Cardiac fibroblast (primary cell): ENCODE measurements at regions not wholly inside any gene's neighbourhood (a gene's known extent, or its start where the extent isn't known, plus 50 kb on each side); places are given as distances from the start of the nearest gene placed in this dataset.

Experiments used
- DNase-seq, 2 donors: peaks; one replicate each; pipeline versions ENCODE4 v3.0.0 to v3.0.0-alpha.2; 2010; ENCODE audit warnings: low read depth in 2 of 2
- H3K4me3 ChIP-seq, 2 donors: replicated peaks in 1 of 2; 1 replicate in 1 of 2; 2 replicates in 1 of 2; pipeline ENCODE4 v1.5.1; 2011; ENCODE audit warnings: low read depth in 2 of 2, low read length in 2 of 2, mild to moderate bottlenecking in 2 of 2, moderate library complexity in 1 of 2
- TF ChIP-seq, protein P1 (sequence below): IDR thresholded peaks from one replicate; pipeline ENCODE4 v1.5.1; 2011; ENCODE audit warnings: low read depth, mild to moderate bottlenecking, low read length, inconsistent platforms

DNA sequence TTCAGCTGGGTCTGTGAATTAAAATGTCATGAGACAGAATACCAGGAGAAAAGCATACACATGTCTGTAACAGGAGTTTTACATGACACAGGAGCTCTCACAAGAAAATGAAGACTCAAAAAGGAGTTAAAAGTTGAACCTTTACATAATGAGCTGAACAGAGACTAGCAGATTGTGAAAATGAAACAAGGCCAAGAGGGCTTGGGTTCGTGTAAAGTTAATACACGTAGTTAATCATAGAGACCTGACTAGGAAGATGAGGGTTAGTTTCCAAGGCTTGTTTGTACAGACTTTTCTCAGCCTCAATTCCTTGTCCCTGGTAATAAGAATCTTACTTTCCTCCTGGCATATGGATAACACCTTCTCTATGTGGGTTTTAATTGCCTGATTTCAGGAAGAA is 1294.0 kb downstream of the MAT2B start:
- no peak overlapping the region for H3K4me3 ChIP-seq
- DNase-seq: no peak
- TF ChIP-seq, protein P1, sequence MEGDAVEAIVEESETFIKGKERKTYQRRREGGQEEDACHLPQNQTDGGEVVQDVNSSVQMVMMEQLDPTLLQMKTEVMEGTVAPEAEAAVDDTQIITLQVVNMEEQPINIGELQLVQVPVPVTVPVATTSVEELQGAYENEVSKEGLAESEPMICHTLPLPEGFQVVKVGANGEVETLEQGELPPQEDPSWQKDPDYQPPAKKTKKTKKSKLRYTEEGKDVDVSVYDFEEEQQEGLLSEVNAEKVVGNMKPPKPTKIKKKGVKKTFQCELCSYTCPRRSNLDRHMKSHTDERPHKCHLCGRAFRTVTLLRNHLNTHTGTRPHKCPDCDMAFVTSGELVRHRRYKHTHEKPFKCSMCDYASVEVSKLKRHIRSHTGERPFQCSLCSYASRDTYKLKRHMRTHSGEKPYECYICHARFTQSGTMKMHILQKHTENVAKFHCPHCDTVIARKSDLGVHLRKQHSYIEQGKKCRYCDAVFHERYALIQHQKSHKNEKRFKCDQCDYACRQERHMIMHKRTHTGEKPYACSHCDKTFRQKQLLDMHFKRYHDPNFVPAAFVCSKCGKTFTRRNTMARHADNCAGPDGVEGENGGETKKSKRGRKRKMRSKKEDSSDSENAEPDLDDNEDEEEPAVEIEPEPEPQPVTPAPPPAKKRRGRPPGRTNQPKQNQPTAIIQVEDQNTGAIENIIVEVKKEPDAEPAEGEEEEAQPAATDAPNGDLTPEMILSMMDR: no peak

DNA sequence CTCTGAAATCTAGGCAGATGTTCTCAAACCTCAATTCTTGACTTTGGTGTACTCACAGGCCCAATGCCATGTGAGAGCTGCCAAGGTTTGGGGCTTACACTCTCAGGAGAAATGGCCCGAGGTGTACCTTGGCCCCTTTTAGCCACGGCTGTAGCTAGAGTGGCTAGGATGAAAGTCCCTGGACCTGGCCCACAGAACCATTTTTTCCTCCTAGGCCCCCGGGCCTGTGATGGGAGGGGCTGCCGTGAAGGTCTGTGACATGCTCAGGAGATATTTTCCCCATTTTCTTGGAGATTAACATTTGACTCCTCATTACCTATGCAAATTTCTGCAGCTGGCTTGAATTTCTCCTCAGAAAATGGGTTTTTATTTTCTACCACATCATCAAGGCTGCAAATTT is 1296.5 kb downstream of the MAT2B start:
- TF ChIP-seq, protein P1: no peak
- DNase-seq: no peak

DNA sequence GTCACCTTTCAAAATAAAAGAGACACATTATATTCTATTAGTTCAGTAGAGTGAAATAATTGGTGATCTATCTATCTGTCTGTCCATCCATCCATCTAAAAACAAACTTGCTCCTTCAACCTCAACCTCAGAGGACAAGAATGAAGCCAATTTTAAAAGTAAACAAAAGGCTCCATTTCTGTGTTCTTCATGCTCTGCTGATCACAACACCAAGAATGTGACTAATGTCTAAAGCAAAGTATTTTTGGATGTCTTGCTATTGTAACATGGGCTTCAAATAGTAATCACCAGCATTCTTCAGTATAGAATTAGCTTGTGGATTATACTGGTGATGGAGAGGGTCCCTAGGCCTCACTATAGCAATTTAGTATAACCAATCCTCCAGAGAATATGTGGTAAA is 1304.4 kb downstream of the MAT2B start:
- DNase-seq: no peak
- H3K4me3 ChIP-seq: no peak overlapping the region
- TF ChIP-seq, protein P1: no peak

More for the DNA sequence above, 1296.5 kb downstream of the MAT2B start:
- H3K4me3 ChIP-seq: no peak overlapping the region

- DNase-seq: no peak
- TF ChIP-seq, protein P1: no peak
- no peak overlapping the region for H3K4me3 ChIP-seq
Observed at GRCh38 chr5:164818445-164818844, 1313.0 kb downstream of the MAT2B start.

DNA sequence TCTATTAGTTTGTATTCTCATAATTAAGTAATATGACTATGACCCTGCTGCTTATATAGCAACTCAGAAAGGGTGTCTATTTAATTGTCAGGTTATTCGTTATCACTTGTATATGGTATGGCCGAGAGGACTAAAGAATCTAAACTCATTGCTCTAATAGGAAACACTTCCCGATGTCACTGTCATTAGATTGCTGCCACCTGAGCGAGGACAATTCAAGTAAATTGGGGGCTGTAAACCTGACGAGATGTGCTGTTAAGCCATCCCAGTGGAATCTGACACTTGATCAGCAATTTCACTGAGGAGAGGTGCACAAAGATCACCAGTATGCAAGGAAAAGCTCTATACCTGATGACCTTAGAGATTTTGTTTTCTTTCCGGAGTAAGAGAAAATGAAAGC is 1319.3 kb downstream of the MAT2B start:
- no peak for DNase-seq
- TF ChIP-seq, protein P1: no peak
- H3K4me3 ChIP-seq: no peak overlapping the region

DNA sequence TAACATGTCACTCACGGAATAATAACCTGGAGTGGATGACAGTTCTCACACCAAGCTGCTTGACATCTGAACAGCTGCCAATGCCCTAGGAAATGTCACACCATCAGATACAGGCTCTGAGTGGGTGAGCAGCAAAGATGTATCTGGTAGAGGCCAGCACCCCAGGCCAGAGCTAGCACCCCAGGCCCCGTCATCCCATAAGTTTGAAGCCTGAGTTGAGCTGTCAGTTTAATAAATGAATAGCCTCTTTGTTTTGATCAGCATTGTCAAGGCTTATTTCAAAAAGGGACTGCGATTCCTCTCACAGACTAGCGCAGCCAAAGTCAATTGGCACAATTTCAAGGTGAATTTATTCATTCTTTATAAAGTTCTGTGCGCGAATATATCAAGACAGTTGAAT is 1327.1 kb downstream of the MAT2B start:
- H3K4me3 ChIP-seq: no peak overlapping the region
- TF ChIP-seq, protein P1: no peak
- no peak for DNase-seq

DNA sequence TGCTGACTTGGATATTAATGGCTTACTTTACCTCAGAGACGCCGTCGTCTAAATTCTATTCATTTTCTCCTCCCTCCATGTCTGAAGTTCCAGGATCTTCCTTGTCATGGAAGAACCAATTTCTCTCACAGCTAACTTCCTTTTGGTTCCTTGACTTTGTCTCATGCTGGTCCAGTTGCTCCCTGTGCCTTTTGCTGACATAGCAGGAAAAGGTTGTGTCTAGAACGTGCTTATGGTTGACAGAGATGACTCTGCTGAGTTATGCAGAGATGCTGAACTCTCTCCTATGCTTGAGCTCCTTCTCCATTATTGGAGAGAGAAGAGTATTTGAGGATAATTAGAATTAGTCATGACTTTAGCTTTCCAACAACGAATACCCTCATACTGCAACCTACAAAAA is 1338.9 kb downstream of the MAT2B start:
- H3K4me3 ChIP-seq: no peak overlapping the region
- TF ChIP-seq, protein P1: no peak
- DNase-seq: no peak
